Activated naive CD8-positive, alpha-beta T cell treated with anti-CD3 and anti-CD28 coated beads for 36 hours (primary cell): ENCODE measurements at regions not wholly inside any gene's neighbourhood (a gene's known extent, or its start where the extent isn't known, plus 50 kb on each side); places are given as distances from the start of the nearest gene placed in this dataset.

Experiments used
- DNase-seq: peaks from one replicate; pipeline ENCODE4 v3.0.0; 2021
- H3K27ac Mint-ChIP-seq: one replicate; pipeline ENCODE4 v1.8.0; 2022; ENCODE audit warnings: mild to moderate bottlenecking, moderate library complexity, mixed read lengths
- H3K27me3 Mint-ChIP-seq: one replicate; pipeline ENCODE4 v1.8.0; 2022; ENCODE audit warnings: mild to moderate bottlenecking, mixed read lengths
- H3K36me3 Mint-ChIP-seq: one replicate; pipeline ENCODE4 v1.8.0; 2021; ENCODE audit warnings: mild to moderate bottlenecking, mixed read lengths
- H3K4me1 Mint-ChIP-seq: one replicate; pipeline ENCODE4 v1.8.0; 2021; ENCODE audit warnings: mixed read lengths
- H3K4me3 Mint-ChIP-seq: one replicate; pipeline ENCODE4 v1.8.0; 2022; ENCODE audit warnings: mild to moderate bottlenecking, moderate library complexity, mixed read lengths
- H3K9me3 Mint-ChIP-seq: one replicate; pipeline ENCODE4 v1.8.0; 2022; ENCODE audit warnings: mixed read lengths

DNA sequence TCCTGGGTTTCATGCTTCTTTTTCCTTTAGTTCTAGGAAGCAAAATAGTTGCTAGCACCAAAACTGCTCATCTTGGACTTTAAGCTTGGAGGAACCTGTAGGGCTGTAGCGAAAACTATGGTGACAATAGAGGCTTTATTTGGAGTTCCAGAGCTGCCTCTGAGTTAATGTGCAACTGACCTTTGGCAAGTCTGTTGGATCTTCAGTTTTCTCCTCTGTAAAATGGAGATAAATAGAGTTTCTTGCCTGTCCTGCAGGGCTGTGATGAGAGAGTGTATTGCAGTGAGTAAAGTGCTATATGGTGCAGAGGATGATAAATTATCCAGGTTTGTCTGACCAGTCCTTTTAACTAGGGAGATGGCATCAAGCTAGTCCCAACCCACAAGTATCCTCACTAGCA is 417.0 kb downstream of the MAN2A1 start:
- no peak overlapping the region for H3K27ac Mint-ChIP-seq
- peaks cover 33% of the 10 kb centered on the region for H3K4me1 Mint-ChIP-seq
- no peak overlapping the region for H3K4me3 Mint-ChIP-seq
- no peaks in the 10 kb centered on the region for H3K36me3 Mint-ChIP-seq
- H3K9me3 Mint-ChIP-seq: no peaks in the 10 kb centered on the region
- no peak for DNase-seq
- H3K27me3 Mint-ChIP-seq: peaks cover 4% of the 10 kb centered on the region

DNA sequence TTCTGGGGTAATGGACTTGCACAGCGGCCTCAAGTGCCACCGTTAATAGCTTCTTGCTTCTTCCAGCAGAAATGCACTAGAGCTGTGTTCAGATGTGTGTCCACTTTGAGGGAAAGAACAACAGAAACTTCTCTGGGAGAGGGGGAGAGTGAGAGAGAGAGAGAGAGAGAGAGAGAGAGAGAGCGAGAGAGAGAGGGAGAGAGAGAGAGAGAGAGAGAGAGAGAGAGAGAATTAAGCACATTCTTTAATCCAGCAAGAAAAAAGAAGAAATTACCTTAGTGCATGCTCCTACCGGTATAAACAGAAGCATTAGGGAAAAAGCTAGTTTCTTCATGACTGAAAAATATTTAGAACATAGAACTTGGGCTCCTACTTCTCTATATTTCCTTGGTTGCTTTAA is 418.8 kb downstream of the MAN2A1 start:
- H3K9me3 Mint-ChIP-seq: no peaks in the 10 kb centered on the region
- H3K4me1 Mint-ChIP-seq: peaks cover 31% of the 10 kb centered on the region
- no peak for DNase-seq
- no peaks in the 10 kb centered on the region for H3K36me3 Mint-ChIP-seq
- peaks cover 4% of the 10 kb centered on the region for H3K27me3 Mint-ChIP-seq
- H3K4me3 Mint-ChIP-seq: no peak overlapping the region
- H3K27ac Mint-ChIP-seq: no peak overlapping the region

DNA sequence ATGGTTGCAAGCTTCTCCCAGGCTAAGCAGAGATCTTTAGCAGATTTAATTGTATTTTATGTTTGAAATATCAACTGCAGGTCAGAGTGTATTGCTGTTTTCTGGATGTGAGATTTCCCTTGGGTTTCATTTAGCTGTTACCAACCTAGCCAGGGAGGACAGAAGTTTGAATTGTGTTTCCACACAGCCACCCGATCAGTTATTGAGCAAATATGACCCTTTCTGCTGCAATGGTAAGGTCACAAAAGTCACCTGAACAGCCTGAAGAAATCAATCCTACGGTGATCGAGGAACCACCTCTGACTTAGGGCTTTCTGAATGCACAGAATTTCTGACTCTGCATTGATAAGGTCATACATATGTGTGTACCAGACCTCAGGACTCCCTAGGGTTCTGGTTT is 419.9 kb downstream of the MAN2A1 start:
- H3K4me3 Mint-ChIP-seq: no peak overlapping the region
- DNase-seq: no peak
- H3K36me3 Mint-ChIP-seq: no peaks in the 10 kb centered on the region
- peaks cover 20% of the 10 kb centered on the region for H3K4me1 Mint-ChIP-seq
- H3K9me3 Mint-ChIP-seq: no peaks in the 10 kb centered on the region
- peaks cover 4% of the 10 kb centered on the region for H3K27me3 Mint-ChIP-seq
- no peak overlapping the region for H3K27ac Mint-ChIP-seq

DNA sequence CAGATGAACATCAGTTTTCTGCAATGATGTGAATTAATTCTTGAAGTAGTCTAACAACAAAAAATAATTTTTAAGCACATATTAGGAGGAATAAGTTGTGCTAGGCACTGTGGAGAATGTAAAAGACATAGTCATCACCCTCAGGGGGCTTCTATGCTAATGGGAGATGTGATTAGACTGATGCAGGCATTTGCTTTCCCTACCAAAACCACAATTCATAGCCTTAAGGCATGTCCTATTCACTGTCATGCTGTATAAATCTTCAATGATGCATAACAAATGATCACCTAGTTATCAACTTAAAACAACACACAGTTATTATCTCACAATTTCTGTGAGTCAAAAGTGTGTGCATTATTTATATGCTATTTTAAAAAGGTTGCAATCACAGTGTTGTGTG is 422.6 kb downstream of the MAN2A1 start:
- no peaks in the 10 kb centered on the region for H3K36me3 Mint-ChIP-seq
- peaks cover 4% of the 10 kb centered on the region for H3K27me3 Mint-ChIP-seq
- H3K9me3 Mint-ChIP-seq: peaks cover 3% of the 10 kb centered on the region
- no peak overlapping the region for H3K4me3 Mint-ChIP-seq
- H3K4me1 Mint-ChIP-seq: peaks cover 4% of the 10 kb centered on the region
- no peak for DNase-seq
- no peak overlapping the region for H3K27ac Mint-ChIP-seq

DNA sequence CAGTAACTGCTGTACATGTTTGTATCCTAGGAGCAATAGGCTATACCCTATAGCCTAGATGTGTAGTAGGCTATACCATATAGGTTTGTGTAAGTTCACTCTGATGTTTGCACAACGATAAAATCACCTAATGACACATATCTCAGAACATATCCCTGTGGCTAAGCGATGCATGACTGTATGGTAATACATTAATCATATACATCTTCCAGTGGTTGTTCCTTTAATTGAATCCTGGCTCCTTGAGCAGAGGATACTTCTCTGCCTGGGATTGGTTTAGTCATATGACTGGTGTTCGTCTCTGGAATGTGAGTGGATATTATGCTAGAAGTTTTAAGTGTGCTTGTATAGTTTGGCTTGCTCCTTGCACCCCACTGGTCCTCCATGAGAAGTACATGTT is 425.8 kb downstream of the MAN2A1 start:
- no peaks in the 10 kb centered on the region for H3K4me1 Mint-ChIP-seq
- no peak overlapping the region for H3K4me3 Mint-ChIP-seq
- peaks cover 4% of the 10 kb centered on the region for H3K36me3 Mint-ChIP-seq
- DNase-seq: no peak
- H3K27me3 Mint-ChIP-seq: no peaks in the 10 kb centered on the region
- H3K9me3 Mint-ChIP-seq: peaks cover 20% of the 10 kb centered on the region
- no peak overlapping the region for H3K27ac Mint-ChIP-seq

DNA sequence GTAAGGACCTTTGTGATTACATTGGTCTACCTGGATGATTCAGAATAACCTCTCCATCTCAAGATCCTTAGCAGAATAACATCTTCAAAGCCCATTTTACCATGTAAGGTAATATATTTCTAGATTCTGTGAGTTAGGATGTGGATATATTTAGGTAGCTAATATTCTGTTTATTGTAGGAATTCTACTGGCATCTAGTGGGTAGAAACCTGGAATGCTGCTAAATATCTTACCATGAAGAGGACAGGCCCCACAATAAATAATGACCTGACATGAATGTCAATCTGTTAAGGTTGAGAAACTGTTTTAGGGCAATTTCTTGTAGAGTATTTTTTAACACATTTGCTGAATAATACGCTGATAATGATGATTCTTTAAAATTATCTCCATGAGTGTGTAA is 426.8 kb downstream of the MAN2A1 start:
- Mint-ChIP-seq H3K27ac (no peak overlapping the region), H3K9me3 (peaks cover 20% of the 10 kb centered on the region), H3K27me3 (no peaks in the 10 kb centered on the region), H3K36me3 (peaks cover 4% of the 10 kb centered on the region), H3K4me1 (no peaks in the 10 kb centered on the region), H3K4me3 (no peak overlapping the region)
- no peak for DNase-seq

DNA sequence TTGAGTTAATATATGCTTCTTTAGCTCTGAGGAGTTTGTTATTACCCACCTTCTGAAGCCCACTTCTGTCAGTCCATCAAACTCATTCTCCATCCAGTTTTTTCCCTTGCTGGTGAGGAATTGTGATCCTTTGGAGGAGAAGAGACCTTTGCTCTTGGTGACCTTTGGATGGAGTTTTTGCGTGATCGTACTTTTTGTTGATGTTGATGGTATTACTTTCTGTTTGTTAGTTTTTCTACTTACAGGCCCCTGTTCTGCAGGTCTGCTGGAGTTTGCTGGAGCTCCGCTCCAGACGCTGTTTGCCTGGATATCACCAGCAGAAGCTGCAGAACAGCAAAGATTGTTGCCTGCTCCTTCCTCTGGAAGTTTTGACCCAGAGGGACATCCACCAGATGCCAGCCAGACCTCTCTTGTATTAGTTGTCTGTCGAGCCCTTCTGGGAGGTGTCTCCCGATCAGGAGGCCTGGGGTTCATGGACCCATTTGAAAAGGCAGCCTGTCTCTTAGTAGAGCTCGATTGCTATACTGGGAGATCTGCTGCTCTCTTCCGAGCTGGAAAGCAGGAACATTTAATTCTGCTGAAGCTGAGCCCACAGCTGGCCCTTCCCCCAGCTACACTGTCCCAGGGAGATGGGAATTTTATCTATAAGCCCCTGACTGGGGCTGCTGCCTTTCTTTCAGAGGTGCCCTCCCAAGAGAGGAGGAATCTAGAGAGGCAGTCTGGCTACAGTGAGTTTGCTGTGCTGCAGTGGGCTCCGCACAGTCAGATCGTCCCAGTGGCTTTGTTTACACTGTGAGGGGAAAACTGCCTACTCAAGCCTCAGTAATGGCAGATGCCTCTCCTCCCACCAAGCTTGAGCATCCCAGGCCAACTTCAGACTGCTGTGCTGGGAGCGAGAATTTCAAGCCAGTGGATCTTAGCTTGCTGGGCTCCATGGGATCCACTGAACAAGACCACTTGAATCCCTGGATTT is 445.5 kb downstream of the MAN2A1 start:
- H3K4me1 Mint-ChIP-seq: no peaks in the 10 kb centered on the region
- no peak for DNase-seq
- H3K9me3 Mint-ChIP-seq: peaks cover 32% of the 10 kb centered on the region
- no peak overlapping the region for H3K27ac Mint-ChIP-seq
- no peak overlapping the region for H3K4me3 Mint-ChIP-seq
- no peaks in the 10 kb centered on the region for H3K27me3 Mint-ChIP-seq
- peaks cover 10% of the 10 kb centered on the region for H3K36me3 Mint-ChIP-seq

DNA sequence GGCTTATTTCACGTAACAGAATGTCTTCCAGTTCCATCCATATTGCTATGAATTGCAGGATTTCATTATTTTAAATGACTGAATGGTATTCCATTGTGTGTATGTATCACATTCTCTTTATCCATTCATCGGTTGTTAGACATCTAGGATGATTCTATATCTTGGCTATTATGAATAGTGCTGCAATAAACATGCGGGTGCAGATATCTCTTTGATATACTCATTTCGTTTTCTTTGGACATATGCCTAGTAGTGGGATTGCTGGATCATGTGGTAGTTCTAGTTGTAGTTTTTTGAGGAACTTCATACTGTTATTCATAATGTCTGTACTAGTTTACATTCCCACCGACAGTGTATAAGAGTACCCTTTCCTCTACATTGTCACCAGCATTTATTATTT is 460.5 kb downstream of the MAN2A1 start:
- no peaks in the 10 kb centered on the region for H3K9me3 Mint-ChIP-seq
- peaks cover 1% of the 10 kb centered on the region for H3K36me3 Mint-ChIP-seq
- no peaks in the 10 kb centered on the region for H3K27me3 Mint-ChIP-seq
- no peak overlapping the region for H3K4me3 Mint-ChIP-seq
- no peak overlapping the region for H3K27ac Mint-ChIP-seq
- DNase-seq: no peak
- peaks cover 6% of the 10 kb centered on the region for H3K4me1 Mint-ChIP-seq

DNA sequence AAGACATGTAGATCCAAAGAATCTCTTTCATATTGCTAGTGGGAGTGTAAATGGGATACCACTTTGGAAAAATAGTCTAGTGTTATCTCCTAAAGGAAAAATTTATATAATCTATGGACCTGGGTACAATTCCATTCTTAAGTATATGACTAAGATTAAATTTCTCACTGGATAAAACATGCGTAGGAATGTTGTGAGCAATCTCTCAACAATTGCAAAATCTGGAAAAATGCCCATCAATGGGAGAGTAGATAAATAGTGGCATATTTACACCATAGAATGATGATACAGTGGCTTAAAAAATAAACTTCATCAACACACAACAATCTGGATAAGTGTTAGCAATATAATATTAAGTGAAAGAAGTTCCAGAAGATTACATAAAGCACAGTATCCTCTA is 469.5 kb downstream of the MAN2A1 start:
- H3K9me3 Mint-ChIP-seq: no peaks in the 10 kb centered on the region
- no peaks in the 10 kb centered on the region for H3K27me3 Mint-ChIP-seq
- H3K27ac Mint-ChIP-seq: no peak overlapping the region
- no peak overlapping the region for H3K4me3 Mint-ChIP-seq
- peaks cover 1% of the 10 kb centered on the region for H3K36me3 Mint-ChIP-seq
- no peak for DNase-seq
- no peaks in the 10 kb centered on the region for H3K4me1 Mint-ChIP-seq

DNA sequence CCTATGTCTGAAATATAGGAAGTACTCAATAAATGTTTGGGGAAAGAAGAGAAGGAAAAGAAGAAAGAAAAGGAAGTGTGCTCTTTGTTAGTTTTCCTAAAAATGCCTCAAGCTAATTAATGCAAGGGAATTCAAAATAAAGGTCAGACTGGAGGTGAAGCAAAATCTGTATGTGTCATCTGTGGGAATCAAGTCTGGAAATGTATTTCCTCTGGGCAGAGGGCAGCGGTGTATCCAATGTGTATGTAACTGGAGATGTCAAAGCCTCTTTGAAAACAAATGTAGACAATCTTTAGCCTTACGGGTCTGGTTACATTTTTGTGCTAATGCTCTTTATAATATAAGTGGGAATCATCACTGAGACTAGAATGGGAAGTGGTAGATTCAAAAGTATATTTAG is 471.4 kb downstream of the MAN2A1 start:
- Mint-ChIP-seq H3K27me3 (no peaks in the 10 kb centered on the region), H3K9me3 (no peaks in the 10 kb centered on the region), H3K4me1 (no peaks in the 10 kb centered on the region), H3K4me3 (no peak overlapping the region), H3K27ac (no peak overlapping the region), H3K36me3 (no peaks in the 10 kb centered on the region)
- DNase-seq: no peak

DNA sequence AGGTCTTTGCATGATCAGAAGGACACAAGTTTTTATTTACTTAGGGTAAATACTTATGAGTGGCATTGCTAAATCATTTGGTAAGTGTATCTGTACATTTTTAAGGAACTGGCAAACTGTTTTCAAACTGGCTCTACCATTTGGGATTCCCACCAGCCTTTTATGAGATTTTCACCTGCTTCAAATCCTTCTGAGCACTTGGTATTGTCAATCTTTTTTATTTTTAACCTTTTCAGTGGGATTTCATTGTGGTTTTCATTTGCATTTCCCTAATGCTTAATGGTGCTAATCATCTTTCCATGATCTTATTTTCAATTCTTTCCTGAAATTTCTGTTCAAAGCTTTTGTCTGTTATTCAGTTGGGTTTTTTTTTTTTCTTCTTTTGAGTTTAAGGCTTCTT is 475.6 kb downstream of the MAN2A1 start:
- DNase-seq: no peak
- H3K27ac Mint-ChIP-seq: no peak overlapping the region
- H3K4me1 Mint-ChIP-seq: no peaks in the 10 kb centered on the region
- H3K9me3 Mint-ChIP-seq: peaks cover 1% of the 10 kb centered on the region
- peaks cover under 1% of the 10 kb centered on the region for H3K36me3 Mint-ChIP-seq
- no peaks in the 10 kb centered on the region for H3K27me3 Mint-ChIP-seq
- no peak overlapping the region for H3K4me3 Mint-ChIP-seq

DNA sequence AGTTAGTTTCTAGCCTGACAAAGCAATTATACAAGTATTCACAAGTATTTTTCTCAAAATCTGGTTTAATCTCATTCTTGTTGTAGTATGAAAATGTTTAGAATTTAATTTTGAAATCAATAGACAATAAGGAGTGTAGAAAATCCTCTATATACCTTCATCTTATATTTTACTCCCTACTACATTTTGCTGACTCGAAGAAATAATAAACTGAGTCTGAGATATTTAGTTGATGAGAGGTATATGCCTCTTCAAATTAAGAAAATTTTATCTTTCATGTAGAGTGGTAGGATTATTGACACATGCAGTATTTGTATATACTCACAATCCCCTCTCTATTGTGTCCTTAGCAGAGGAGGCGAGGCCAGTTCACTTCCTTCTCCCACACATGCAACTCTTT is 477.7 kb downstream of the MAN2A1 start:
- no peak for DNase-seq
- Mint-ChIP-seq H3K27me3 (no peaks in the 10 kb centered on the region), H3K9me3 (peaks cover 11% of the 10 kb centered on the region), H3K4me3 (no peak overlapping the region), H3K27ac (no peak overlapping the region), H3K4me1 (no peaks in the 10 kb centered on the region), H3K36me3 (peaks cover 5% of the 10 kb centered on the region)

DNA sequence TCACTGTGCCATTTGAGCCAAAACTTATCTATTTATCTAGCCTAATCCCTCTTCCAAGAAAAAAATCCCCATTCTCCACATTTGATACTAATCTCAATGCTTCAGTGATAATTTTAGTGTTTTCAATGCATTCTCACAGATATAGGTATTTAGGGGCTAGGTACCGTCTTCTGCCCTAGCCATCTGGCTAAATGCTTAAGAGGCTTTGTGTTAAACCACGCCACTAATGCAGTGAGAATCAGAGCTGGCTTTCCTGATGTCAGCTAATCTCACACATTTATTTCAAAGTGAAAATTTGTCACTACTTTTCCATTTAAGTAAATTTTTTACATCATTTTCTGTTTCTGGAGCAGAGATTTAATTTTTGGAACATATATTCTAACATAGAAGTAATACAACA is 479.7 kb downstream of the MAN2A1 start:
- H3K27ac Mint-ChIP-seq: no peak overlapping the region
- no peak overlapping the region for H3K4me3 Mint-ChIP-seq
- no peaks in the 10 kb centered on the region for H3K4me1 Mint-ChIP-seq

DNA sequence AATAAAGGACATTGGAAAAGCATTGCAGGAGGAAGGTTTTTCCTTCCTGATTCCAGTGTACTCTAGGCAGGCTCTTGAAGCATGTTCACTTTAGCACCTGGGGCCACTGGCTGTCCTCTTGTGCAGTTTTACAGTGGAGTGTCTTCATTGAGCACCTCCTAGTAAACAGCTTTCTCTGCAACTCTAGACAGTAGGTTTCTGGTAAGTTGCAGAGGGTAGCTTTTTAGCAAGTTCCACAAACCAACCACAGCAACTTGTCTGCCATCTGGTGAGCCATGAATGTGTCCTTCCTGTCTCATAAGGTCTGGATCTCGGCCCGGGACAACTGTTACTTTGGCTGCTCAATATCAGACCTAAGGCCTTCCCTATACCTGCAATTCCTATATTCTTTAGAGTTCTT is 488.0 kb downstream of the MAN2A1 start:
- no peaks in the 10 kb centered on the region for H3K36me3 Mint-ChIP-seq
- H3K4me1 Mint-ChIP-seq: no peaks in the 10 kb centered on the region
- H3K27me3 Mint-ChIP-seq: no peaks in the 10 kb centered on the region
- H3K27ac Mint-ChIP-seq: no peak overlapping the region
- no peak for DNase-seq
- H3K4me3 Mint-ChIP-seq: no peak overlapping the region
- H3K9me3 Mint-ChIP-seq: peaks cover 2% of the 10 kb centered on the region

More for the DNA sequence above, 479.7 kb downstream of the MAN2A1 start:
- no peaks in the 10 kb centered on the region for H3K27me3 Mint-ChIP-seq
- H3K36me3 Mint-ChIP-seq: peaks cover 5% of the 10 kb centered on the region
- no peak for DNase-seq
- peaks cover 11% of the 10 kb centered on the region for H3K9me3 Mint-ChIP-seq

DNA sequence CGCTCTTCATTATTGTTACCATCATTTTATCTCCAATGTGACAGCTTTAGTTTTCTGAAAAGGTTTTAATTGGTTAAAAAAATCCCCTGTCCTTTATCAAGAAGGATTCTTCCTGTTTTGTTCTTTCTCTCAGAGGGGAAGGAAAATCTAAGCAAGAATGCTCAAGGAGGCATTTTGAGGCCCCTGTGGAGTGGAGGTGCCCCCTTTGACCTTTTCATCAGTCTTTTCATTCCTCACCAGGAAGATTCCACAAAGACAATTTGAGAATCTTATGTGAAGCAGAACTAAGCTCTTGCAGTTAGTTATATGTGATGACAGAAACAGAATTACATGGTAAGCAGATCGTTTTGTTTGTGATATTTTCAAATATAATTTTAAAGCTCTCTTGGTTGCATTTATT is 489.6 kb downstream of the MAN2A1 start:
- Mint-ChIP-seq H3K9me3 (peaks cover 9% of the 10 kb centered on the region), H3K27me3 (no peaks in the 10 kb centered on the region), H3K36me3 (no peaks in the 10 kb centered on the region), H3K4me1 (no peaks in the 10 kb centered on the region), H3K4me3 (no peak overlapping the region), H3K27ac (no peak overlapping the region)
- DNase-seq: no peak

DNA sequence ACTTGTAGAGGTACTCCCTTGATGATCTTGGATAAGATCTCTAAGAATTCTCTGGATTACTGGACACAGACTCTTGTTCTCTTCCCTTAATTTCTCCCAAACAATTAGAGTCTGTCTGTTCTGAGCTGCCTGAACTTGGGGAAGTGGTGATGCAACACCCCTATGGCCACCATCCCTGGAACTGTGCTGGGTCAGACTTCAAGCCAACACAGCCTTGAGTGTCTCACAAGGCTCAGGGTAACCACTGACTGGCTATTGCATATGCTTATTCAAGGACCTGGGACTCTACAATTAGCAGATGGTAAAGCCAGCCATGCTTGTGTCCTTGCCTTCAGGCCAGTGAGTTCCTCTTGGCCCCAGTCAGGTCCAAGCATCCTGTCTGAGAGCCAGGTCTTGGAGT is 504.5 kb downstream of the MAN2A1 start:
- H3K27me3 Mint-ChIP-seq: no peaks in the 10 kb centered on the region
- no peaks in the 10 kb centered on the region for H3K4me1 Mint-ChIP-seq
- no peak for DNase-seq
- no peak overlapping the region for H3K4me3 Mint-ChIP-seq
- no peak overlapping the region for H3K27ac Mint-ChIP-seq
- H3K9me3 Mint-ChIP-seq: no peaks in the 10 kb centered on the region
- H3K36me3 Mint-ChIP-seq: no peaks in the 10 kb centered on the region
